ENCODE measurements at regions not wholly inside any gene's neighbourhood (a gene's known extent, or its start where the extent isn't known, plus 50 kb on each side); places are given as distances from the start of the nearest gene placed in this dataset.

GRCh38 chr10:46106410-46107255 lies 60.6 kb upstream of the MSMB start:
- no peak for TF ChIP-seq CTCF (IDR thresholded peaks at IDR 0.05; ENCODE audit: low read length)
- TF ChIP-seq EZH2 (IDR thresholded peaks at IDR 0.05; ENCODE audit: borderline replicate concordance, low read length) = no peak
